ENCODE measurements at regions not wholly inside any gene's neighbourhood (a gene's known extent, or its start where the extent isn't known, plus 50 kb on each side); places are given as distances from the start of the nearest gene placed in this dataset.

DNA sequence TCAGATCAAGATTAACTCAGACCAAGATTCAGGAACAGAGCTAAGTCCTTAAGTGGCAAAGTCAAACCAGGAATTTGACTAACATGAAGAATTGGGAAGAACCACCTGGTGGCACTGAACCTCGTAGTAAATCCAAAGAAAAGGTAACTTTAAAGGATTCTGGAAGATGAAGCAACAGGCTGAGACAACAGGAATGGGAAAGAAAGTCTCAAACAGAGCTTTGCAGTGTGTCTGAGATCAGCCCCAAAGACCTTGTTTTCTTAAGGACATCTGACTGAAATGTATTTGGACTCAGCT is 126.1 kb downstream of the ASB9 start:
- TF ChIP-seq GATA3 (IDR thresholded peaks at IDR 0.05; ENCODE audit: low read depth, low read length) (no peak), GATA2 (IDR thresholded peaks at IDR 0.05; ENCODE audit: low read depth, low read length) (no peak)

DNA sequence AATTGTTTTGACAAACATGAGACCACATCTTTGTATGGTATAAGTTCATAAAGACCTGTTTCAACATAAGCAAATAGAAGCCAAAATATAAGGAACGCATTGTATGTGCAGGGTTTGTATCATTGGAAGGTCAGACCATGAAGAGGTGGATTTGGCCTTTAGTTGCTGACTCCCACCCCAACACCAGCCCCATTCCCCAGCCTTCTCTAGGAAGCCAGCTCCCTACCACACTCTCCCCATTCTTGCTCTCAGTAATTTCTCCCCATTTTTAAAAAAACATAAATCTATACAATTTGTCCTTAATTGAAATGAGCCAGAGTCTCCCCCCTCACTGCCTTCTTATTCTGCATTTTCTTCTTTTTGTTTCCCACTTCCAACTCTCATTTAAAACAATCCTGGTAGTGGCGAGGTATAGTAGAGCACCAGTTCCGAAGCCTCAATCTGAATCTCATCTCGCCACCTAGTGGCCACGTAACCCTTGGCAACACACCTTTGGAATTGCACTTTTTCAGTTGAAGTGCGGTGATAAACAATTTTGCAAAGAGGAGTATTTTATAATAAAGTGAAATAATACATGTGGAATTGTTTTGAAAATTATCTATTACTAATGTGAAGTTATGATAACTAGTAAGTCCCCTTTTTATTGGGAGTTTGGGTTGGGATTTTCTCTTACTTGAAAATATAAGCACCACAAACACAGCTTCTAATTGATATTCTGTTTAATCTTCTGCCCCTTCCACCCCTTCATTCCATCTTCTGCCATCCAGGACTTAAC is 126.6 kb downstream of the ASB9 start:
- no peak for TF ChIP-seq GATA2 (IDR thresholded peaks at IDR 0.05; ENCODE audit: low read depth, low read length)
- TF ChIP-seq GATA3 (IDR thresholded peaks at IDR 0.05; ENCODE audit: low read depth, low read length): no peak

DNA sequence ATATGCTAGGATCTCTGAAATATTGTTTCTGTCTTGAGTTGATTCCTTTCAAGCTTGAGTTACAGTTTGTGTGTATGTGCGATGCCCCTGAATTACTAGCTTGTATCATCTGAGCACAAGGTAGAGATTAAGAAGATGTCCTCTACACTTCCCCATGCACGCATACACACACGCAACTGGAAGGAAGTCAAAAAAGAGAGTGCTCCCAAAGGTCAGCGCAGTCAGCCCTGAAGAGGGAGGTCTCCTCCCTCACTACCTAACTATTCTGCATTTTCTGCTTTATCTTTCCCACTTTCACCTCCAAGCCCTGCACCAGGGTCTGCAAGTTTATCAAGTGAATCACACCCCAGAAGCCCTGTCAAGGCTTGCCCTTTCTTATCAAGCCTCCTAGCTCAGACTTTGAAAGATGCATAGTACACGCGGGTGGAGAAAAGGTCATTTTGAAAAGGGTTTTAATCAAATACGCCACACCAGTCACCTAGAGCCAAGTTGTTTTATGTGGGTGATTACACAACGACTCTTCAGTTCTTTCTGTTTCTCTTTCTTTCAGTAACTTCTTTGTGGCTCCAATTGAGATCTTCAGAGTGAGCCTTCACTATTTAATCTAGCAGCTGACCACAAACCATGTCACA is 127.7 kb downstream of the ASB9 start:
- TF ChIP-seq GATA3 (IDR thresholded peaks at IDR 0.05; ENCODE audit: low read depth, low read length) (no peak), GATA2 (IDR thresholded peaks at IDR 0.05; ENCODE audit: low read depth, low read length) (no peak)

DNA sequence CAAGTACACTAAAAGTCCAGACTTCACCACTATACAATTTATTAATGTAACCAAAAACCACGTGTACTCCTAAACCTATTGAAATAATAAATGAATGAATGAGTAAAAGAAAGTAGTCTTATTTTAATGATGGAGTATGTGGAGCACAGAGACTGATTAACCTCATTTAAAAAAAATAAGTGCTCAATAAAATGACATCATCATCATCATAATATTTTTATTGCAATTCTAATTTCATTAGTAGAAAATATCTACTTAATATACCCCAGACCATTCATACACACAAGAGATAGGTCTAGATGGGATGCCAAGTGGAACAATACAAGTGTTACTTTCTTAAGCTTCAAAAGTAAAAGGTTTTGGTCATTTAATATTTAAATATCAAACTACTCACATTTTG is 133.1 kb downstream of the ASB9 start:
- TF ChIP-seq GATA2 (IDR thresholded peaks at IDR 0.05; ENCODE audit: low read depth, low read length): no peak
- no peak for TF ChIP-seq GATA3 (IDR thresholded peaks at IDR 0.05; ENCODE audit: low read depth, low read length)

DNA sequence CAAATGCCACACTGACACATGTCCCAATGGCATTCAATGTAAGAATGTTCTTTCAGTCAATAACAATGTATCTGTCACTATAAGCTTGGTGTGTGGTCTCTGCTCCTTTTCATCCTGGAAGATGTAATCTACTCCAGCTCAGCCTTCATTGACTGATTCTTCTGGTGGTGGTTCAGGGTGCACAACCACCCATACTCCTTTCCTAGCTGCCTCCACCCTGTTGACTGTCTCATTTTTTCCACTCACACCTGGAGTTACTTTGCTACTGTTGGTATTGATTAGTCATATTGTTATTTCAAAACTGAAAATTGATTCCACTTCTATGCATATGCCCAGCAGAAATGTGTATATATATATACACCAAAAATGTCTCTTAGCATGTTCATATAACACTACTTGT is 140.5 kb downstream of the ASB9 start:
- TF ChIP-seq GATA3 (IDR thresholded peaks at IDR 0.05; ENCODE audit: low read depth, low read length): no peak
- no peak for TF ChIP-seq GATA2 (IDR thresholded peaks at IDR 0.05; ENCODE audit: low read depth, low read length)

DNA sequence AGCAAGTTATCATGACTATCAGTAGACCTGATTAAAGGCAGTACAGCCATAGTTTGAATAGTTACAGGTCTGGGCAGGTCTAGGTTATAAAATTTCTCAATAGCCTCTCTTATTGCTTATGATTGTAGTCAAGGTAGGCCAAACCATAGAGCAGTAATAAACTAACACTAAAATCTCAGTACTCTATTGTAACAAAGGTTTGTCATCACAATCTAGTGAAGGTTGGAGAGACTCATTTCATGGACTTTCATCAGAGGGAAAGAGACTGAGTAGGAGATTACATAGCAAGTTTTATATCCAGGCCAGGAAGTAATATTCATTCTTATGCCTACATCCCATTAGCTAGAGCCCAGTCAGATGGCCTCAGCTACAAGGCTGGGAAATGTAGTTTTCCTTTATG is 141.0 kb downstream of the ASB9 start:
- TF ChIP-seq GATA3 (IDR thresholded peaks at IDR 0.05; ENCODE audit: low read depth, low read length) (no peak), GATA2 (IDR thresholded peaks at IDR 0.05; ENCODE audit: low read depth, low read length) (no peak)

DNA sequence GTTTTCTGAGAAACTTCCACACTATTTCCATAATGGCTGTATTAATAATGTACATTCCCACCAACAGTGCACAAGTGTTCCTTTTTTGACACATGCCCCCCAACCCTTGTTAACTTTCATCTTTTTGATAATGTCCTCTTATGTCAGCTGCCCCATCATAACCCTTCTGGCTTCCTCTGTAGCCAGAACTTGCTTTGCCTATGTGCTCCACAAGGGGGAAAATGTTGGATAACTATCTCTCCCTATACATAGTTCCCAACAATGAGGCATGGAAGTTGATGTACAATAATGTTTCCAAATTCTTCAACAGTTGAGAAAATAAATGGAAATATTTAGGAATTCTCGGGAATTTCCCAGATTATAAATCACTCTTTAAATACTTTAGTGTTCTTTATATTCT is 142.9 kb downstream of the ASB9 start:
- no peak for TF ChIP-seq GATA3 (IDR thresholded peaks at IDR 0.05; ENCODE audit: low read depth, low read length)

DNA sequence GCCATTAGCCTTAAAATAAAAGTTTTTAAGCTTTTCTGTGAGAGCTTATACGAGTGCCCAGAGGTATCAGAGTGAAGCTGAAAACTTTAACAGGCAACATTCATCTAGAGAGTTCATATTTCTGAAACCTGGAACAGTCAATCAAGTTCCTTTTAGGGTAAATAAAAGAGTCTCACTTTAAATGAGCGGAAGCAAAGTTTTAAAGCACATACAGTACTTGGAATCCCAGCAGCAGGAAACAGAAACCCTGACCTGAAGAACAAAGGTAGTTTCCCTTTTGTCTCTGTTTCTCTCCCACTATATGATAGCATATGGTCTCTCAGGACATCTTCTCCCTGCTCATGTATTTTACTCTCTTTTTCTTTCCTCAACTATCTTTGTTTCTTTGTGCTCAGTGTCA is 153.0 kb downstream of the ASB9 start:
- TF ChIP-seq GATA3 (IDR thresholded peaks at IDR 0.05; ENCODE audit: low read depth, low read length) (no peak), GATA2 (IDR thresholded peaks at IDR 0.05; ENCODE audit: low read depth, low read length) (no peak)

DNA sequence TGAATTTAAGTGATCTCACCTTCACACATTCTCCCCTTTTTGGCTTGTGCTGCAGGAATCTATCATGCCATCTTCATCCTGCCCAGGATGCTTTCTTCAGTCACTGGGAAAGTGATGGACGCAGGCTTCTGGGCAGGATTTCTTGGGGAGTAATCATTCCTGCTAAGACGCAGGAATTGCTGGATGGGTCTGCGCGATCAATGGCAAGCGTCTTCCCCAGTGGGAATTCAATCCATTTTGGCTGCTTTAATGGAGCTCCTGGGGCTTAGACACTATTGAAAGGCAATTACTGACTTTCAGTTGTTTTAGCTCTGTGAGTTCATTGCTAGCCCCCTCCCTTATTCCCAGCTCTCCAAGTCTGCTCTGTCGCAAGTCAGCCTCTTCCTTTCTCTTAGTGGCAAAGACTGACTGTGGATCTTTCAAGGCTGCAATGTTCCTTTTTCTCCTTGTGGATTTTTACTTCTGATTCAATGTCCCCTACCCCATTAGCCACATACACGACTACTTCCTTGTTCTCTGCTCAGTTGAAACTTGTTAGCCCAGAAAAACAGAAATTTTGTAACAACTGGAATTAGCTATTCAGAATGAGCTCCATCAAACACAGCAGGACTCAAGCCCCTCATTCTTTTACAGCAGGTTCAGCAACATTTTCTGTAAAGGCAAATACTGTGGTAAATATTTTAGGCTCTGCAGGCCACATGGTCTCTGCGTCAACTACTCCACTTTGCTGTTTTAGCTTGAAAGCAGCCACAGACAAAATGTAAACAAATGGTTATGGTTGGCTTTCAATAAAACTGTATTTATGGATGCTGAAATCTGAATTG is 154.9 kb downstream of the ASB9 start:
- TF ChIP-seq GATA3 (IDR thresholded peaks at IDR 0.05; ENCODE audit: low read depth, low read length) (no peak), GATA2 (IDR thresholded peaks at IDR 0.05; ENCODE audit: low read depth, low read length) (no peak)

DNA sequence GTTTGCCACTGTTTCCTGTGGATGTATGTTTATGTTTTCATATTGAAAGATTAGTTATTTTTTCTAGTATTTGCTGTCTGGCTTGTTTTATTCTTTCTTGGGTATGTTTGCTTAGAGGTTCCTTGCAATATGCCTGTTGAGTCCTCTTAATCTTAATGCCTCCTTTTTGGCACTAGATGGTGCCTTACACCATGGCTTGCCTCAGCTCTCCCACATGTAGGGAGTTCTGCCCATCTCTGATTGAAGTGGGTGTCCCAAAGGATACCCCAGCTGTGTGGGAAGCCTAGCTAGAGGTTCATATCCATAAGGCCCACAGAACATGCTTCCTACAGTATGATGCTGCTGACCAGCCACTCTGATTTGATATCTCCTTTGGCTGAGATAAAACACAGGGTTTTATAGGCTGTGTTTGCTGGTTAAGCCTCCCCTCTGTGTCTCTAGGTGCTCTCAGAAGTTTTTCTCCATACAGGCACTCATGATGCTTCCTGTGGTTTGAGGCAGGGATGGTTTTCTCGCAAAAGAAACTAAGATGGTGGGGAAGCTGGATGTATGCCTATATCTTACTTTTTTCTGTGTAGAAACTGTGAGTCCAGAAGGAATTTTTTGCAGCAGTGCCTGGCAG is 162.4 kb downstream of the ASB9 start:
- TF ChIP-seq GATA2 (IDR thresholded peaks at IDR 0.05; ENCODE audit: low read depth, low read length) (no peak), GATA3 (IDR thresholded peaks at IDR 0.05; ENCODE audit: low read depth, low read length) (no peak)

DNA sequence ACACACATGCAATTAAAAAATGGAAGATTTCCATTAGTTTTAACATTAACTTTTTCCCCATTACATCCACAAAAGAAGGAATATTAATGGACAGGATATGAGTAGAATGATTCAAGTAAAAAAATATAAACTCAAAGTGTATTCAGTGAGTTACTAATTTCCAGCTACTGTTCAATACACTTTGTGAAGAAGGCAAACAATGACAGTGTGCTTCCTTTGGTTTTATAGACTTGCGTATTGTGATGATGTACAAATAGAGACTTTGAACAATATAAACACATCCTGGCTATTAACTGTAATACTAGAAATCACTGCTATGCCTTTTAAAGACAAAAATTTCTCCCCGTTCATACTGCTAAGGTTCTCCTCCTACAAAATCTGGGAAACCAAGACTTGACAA is 171.4 kb downstream of the ASB9 start:
- TF ChIP-seq GATA3 (IDR thresholded peaks at IDR 0.05; ENCODE audit: low read depth, low read length): no peak
- TF ChIP-seq GATA2 (IDR thresholded peaks at IDR 0.05; ENCODE audit: low read depth, low read length): no peak

DNA sequence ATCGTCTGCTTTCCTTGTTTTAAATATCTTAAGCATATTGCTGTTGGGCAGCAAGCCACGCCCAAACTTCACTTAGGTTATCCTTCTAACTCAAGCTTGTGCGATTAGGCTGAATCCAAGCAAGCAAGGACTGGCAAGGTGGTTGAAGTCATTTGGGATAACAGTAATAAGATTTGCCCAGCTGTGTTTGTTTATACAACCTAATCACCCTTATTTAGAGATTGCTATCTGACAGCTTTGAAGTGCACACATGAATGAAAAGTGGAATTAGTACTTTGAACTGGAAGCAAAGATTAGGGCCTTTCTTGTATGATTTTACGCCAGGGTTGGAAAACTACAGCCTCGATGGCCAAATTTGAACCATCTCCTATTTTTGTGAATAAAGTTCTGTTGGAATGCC is 182.1 kb downstream of the ASB9 start:
- TF ChIP-seq GATA2 (IDR thresholded peaks at IDR 0.05; ENCODE audit: low read depth, low read length) (peak; percentile 18; the same call in 1 of the 2 replicates), GATA3 (IDR thresholded peaks at IDR 0.05; ENCODE audit: low read depth, low read length) (no peak)

DNA sequence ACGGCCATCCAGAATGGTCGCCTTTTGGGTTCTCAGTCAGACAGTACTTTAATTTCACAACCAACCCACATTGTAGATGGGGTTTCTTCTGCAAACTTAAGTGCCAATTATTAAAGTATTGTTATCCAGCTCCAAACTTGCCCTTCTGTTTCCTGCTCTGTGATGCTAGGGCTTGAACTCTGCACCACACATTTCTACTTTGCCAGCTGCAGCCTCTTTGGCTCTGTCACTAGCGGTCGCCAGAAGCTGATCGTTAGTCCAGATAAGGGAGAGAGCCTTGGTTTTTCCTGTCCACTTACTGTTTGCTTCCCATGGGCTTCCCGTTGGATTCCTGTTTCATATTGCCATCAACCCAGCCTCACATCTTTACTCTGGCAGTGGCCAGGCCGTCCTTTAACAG is 196.6 kb downstream of the ASB9 start:
- TF ChIP-seq GATA2 (IDR thresholded peaks at IDR 0.05; ENCODE audit: low read depth, low read length) (peak; percentile 63), GATA3 (IDR thresholded peaks at IDR 0.05; ENCODE audit: low read depth, low read length) (peak; percentile 39; the same call in 1 of the 2 replicates)

DNA sequence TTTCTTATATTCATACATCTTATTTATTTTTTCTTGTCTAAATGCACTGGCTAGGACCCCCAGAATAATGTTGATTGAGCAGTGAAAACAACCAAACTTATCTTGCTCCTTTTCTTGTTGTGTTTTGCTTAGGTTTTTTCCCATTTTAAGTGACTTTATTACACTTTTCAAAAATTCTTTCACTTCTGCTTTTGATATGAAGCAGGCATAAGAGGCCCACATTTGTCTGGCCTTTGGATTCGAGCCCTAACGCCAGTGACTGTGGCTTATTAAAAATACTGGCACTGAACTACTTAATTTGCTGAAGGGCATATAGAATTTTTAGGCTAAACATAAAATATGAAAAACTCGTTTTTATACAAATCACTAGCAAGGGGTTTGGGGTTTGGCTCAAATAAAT is 197.0 kb downstream of the ASB9 start:
- TF ChIP-seq GATA3 (IDR thresholded peaks at IDR 0.05; ENCODE audit: low read depth, low read length): no peak

Measured in SH-SY5Y (cell line).